ENCODE measurements at regions not wholly inside any gene's neighbourhood (a gene's known extent, or its start where the extent isn't known, plus 50 kb on each side); places are given as distances from the start of the nearest gene placed in this dataset.

- Histone ChIP-seq H3K4ac (ENCODE audit: low read depth, low read length) (no peak overlapping the region), H2AK9ac (replicated peaks; ENCODE audit: low read depth, low read length, poor library complexity) (no peak overlapping the region), H4K8ac (ENCODE audit: low read depth in 2 of 2, low read length in 2 of 2) (no peak overlapping the region), H4K20me1 (ENCODE audit: insufficient read depth, low read length) (no peaks in the 10 kb centered on the region), H3K14ac (replicated peaks; ENCODE audit: low read depth, low read length) (no peak overlapping the region), H2BK20ac (ENCODE audit: low read depth, low read length) (no peak overlapping the region), H2BK15ac (ENCODE audit: low read depth, low read length) (no peak overlapping the region), H3K56ac (ENCODE audit: extremely low read depth, insufficient read depth, low read length) (no peak overlapping the region), H2BK120ac (ENCODE audit: low read depth, low read length) (no peak overlapping the region), H3K9me1 (ENCODE audit: insufficient read depth, low read length) (no peaks in the 10 kb centered on the region), H3K9ac (ENCODE audit: low read depth, low read length) (no peak overlapping the region), H3K27ac (ENCODE audit: insufficient read depth, low read length) (no peak overlapping the region), H3K18ac (ENCODE audit: low read depth, low read length) (no peak overlapping the region), H3K36me3 (ENCODE audit: control insufficient read depth, insufficient read depth, low read length) (no peaks in the 10 kb centered on the region), H3K4me1 (ENCODE audit: control insufficient read depth, insufficient read depth, low read length) (no peaks in the 10 kb centered on the region), H4K5ac (ENCODE audit: low read depth, low read length) (no peak overlapping the region), H2AFZ (replicated peaks; ENCODE audit: low read length, poor library complexity) (no peak overlapping the region), H3K79me1 (ENCODE audit: low read depth in 1 of 2, low read length in 2 of 2) (no peaks in the 10 kb centered on the region), H3K4me3 (ENCODE audit: insufficient read depth, low read depth, low read length) (no peak overlapping the region), H3K23ac (ENCODE audit: low read depth, low read length) (no peak overlapping the region), H2BK5ac (ENCODE audit: low read depth, low read length, poor library complexity, severe bottlenecking) (no peak overlapping the region), H2AK5ac (ENCODE audit: low read depth, low read length) (no peak overlapping the region), H4K91ac (ENCODE audit: insufficient read depth, low read depth, low read length) (no peak overlapping the region), H3K9me3 (ENCODE audit: control insufficient read depth, insufficient read depth, low read length) (peaks cover 27% of the 10 kb centered on the region), H3K4me2 (ENCODE audit: low read depth, low read length) (no peak overlapping the region), H3K27me3 (ENCODE audit: control insufficient read depth, insufficient read depth, low read length) (no peaks in the 10 kb centered on the region)
- in situ Hi-C loops (cut with MboI; ENCODE audit: low sequenced_read_pairs) = no loop called here
- intact Hi-C loops (cut with micrococcal nuclease) = no loop called here
- CTCF ChIA-PET = no interaction called here
- no peak for DNase-seq
- no peak for ATAC-seq (ENCODE audit: low read depth)
- BruUV-seq (replicated peaks) = no TSS peak
- dilution Hi-C loops (cut with HindIII; ENCODE audit: low sequenced_read_pairs, unreplicated experiment) = no loop called here
- POLR2A ChIA-PET (ENCODE audit: unreplicated experiment) = no interaction called here
- WGBS, 2 experiments (ENCODE audit: extremely low coverage in 2 of 2, insufficient read length in 1 of 2) = no CpG with 5 or more reads among the region's 4 CpGs
- TF ChIP-seq SMC3 (IDR thresholded peaks at IDR 0.05; ENCODE audit: low read depth, low read length) (no peak), RAD21 (IDR thresholded peaks at IDR 0.05; ENCODE audit: low read length) (no peak), CEBPB (IDR thresholded peaks at IDR 0.05; ENCODE audit: low read depth, low read length) (no peak), RFX5 (IDR thresholded peaks at IDR 0.05; ENCODE audit: low read depth, low read length) (no peak), POLR2A (IDR thresholded peaks at IDR 0.05; ENCODE audit: low read depth, low read length) (no peak), MAZ (IDR thresholded peaks at IDR 0.05; ENCODE audit: borderline replicate concordance, low read depth, low read length) (no peak), MXI1 (IDR thresholded peaks at IDR 0.05; ENCODE audit: borderline replicate concordance, low read depth, low read length) (no peak), USF2 (IDR thresholded peaks at IDR 0.05; ENCODE audit: low read depth, low read length) (no peak), MAFK (IDR thresholded peaks at IDR 0.05; ENCODE audit: low read depth, low read length) (no peak), FOS (IDR thresholded peaks at IDR 0.05; ENCODE audit: low read depth, low read length) (no peak), CHD1 (IDR thresholded peaks at IDR 0.05; ENCODE audit: low read depth, low read length) (no peak), BHLHE40 (IDR thresholded peaks at IDR 0.05; ENCODE audit: low read depth, low read length) (no peak), RCOR1 (IDR thresholded peaks at IDR 0.05; ENCODE audit: insufficient replicate concordance, low read length) (no peak), ELK1 (IDR thresholded peaks at IDR 0.05; ENCODE audit: borderline replicate concordance, low read depth, low read length) (no peak), CTCF (conservative IDR thresholded peaks at IDR 0.05; ENCODE audit: low read depth, low read length) (no peak), NFE2L2 (IDR thresholded peaks at IDR 0.05; ENCODE audit: low read depth, low read length) (no peak)
These were observed 107.5 kb upstream of the AJAP1 start for GRCh38 chr1:4546911-4547310.
